ENCODE measurements at regions not wholly inside any gene's neighbourhood (a gene's known extent, or its start where the extent isn't known, plus 50 kb on each side); places are given as distances from the start of the nearest gene placed in this dataset.

DNA sequence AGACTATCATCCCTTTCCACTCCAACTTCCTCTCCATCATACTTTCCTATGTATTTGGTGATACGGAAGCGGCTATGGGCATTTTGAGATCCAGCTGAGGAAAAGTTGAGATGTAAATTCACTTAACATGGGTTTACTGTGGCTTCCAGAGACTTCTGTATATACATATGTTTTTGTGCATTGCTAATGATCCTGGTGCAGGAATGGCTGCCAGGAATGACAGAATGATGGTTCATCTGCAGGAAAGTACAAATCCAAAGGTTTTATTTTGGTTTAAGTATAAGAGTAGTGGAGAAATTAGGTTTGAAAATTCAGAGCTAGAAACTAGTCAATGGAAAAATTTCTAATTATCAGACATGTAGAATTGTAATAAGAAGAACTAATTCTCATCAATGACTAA is 95.0 kb upstream of the PAM start:
- Histone ChIP-seq H3F3A (ENCODE audit: insufficient read depth, low read length, poor library complexity, severe bottlenecking) (peaks cover 2% of the 10 kb centered on the region), H2AFZ (ENCODE audit: low read depth, low read length) (no peak overlapping the region), H3K27me3 (ENCODE audit: insufficient read depth, low read depth, low read length) (no peaks in the 10 kb centered on the region), H3K9me3 (ENCODE audit: low read length) (no peaks in the 10 kb centered on the region), H3K4me2 (ENCODE audit: low read length) (no peak overlapping the region), H3K9me2 (ENCODE audit: insufficient read depth, low read length) (no peaks in the 10 kb centered on the region), H3K27ac (ENCODE audit: low read length) (no peak overlapping the region), H4K20me1 (ENCODE audit: insufficient read depth) (no peaks in the 10 kb centered on the region), H3K36me3 (ENCODE audit: insufficient read depth, low read length) (no peaks in the 10 kb centered on the region), H3K4me3 (ENCODE audit: low read length) (no peak overlapping the region), H3K79me2 (replicated peaks; ENCODE audit: insufficient read depth, low read length) (no peaks in the 10 kb centered on the region), H3K9ac (ENCODE audit: low read length) (no peak overlapping the region)
- TF ChIP-seq SMC3 (conservative IDR thresholded peaks at IDR 0.05; ENCODE audit: poor library complexity) (no peak), RAD21 (conservative IDR thresholded peaks at IDR 0.05) (no peak), EP300 (conservative IDR thresholded peaks at IDR 0.05; ENCODE audit: poor library complexity, severe bottlenecking) (no peak), TAF1 (IDR thresholded peaks at IDR 0.05; ENCODE audit: low read depth) (no peak), POLR2AphosphoS5 (IDR thresholded peaks at IDR 0.05) (no peak)
- TF ChIP-seq, protein P1, sequence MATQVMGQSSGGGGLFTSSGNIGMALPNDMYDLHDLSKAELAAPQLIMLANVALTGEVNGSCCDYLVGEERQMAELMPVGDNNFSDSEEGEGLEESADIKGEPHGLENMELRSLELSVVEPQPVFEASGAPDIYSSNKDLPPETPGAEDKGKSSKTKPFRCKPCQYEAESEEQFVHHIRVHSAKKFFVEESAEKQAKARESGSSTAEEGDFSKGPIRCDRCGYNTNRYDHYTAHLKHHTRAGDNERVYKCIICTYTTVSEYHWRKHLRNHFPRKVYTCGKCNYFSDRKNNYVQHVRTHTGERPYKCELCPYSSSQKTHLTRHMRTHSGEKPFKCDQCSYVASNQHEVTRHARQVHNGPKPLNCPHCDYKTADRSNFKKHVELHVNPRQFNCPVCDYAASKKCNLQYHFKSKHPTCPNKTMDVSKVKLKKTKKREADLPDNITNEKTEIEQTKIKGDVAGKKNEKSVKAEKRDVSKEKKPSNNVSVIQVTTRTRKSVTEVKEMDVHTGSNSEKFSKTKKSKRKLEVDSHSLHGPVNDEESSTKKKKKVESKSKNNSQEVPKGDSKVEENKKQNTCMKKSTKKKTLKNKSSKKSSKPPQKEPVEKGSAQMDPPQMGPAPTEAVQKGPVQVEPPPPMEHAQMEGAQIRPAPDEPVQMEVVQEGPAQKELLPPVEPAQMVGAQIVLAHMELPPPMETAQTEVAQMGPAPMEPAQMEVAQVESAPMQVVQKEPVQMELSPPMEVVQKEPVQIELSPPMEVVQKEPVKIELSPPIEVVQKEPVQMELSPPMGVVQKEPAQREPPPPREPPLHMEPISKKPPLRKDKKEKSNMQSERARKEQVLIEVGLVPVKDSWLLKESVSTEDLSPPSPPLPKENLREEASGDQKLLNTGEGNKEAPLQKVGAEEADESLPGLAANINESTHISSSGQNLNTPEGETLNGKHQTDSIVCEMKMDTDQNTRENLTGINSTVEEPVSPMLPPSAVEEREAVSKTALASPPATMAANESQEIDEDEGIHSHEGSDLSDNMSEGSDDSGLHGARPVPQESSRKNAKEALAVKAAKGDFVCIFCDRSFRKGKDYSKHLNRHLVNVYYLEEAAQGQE (IDR thresholded peaks at IDR 0.05; ENCODE audit: borderline replicate concordance): no peak
- TF ChIP-seq, protein P2, sequence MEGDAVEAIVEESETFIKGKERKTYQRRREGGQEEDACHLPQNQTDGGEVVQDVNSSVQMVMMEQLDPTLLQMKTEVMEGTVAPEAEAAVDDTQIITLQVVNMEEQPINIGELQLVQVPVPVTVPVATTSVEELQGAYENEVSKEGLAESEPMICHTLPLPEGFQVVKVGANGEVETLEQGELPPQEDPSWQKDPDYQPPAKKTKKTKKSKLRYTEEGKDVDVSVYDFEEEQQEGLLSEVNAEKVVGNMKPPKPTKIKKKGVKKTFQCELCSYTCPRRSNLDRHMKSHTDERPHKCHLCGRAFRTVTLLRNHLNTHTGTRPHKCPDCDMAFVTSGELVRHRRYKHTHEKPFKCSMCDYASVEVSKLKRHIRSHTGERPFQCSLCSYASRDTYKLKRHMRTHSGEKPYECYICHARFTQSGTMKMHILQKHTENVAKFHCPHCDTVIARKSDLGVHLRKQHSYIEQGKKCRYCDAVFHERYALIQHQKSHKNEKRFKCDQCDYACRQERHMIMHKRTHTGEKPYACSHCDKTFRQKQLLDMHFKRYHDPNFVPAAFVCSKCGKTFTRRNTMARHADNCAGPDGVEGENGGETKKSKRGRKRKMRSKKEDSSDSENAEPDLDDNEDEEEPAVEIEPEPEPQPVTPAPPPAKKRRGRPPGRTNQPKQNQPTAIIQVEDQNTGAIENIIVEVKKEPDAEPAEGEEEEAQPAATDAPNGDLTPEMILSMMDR (IDR thresholded peaks at IDR 0.05; ENCODE audit: poor library complexity, severe bottlenecking): no peak

DNA sequence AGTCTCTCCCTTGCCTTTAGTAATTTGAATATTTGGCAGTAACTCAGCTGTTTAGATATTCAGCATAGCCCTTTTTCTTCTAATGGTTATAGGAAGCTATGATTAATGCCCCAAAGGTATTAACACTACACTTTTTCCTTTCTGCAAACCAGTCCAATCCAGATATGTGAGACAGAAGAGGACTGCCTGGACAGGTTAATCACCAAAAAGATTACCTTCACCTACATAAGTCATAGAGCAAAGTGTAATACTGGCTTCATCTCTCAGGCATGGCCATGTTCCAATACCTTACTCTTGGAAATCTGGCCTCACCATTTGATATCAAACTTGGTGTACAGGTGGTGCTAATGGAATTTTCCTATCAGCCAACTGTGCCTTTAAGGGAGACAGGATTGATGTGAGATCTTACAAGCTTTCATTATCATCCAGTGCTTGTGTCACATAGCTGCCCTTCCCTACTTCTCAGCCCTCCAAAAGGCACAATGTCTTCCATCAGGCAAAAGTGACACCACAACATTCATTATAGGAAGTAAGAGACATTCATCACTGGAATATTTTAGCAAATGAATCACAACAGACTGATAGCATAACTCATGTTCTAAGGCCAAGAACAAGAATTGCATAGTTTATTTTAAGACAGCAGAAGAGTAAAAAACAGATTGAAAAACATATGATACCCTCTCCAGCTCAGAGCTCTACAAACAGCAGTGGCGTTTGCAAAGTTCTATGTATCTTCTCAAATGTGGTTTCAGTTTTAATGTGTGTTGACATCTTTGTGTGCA is 91.2 kb upstream of the PAM start:
- no peak overlapping the region for H2AFZ ChIP-seq (ENCODE audit: low read depth, low read length)
- no peak overlapping the region for H3K4me2 ChIP-seq (ENCODE audit: low read length)

More for the DNA sequence above, 91.2 kb upstream of the PAM start:
- no peak overlapping the region for H3K9ac ChIP-seq (ENCODE audit: low read length)
- H3K79me2 ChIP-seq (replicated peaks; ENCODE audit: insufficient read depth, low read length): no peaks in the 10 kb centered on the region
- no peaks in the 10 kb centered on the region for H4K20me1 ChIP-seq (ENCODE audit: insufficient read depth)
- H3K9me3 ChIP-seq (ENCODE audit: low read length): no peaks in the 10 kb centered on the region
- H3K4me3 ChIP-seq (ENCODE audit: low read length): no peak overlapping the region
- no peaks in the 10 kb centered on the region for H3K9me2 ChIP-seq (ENCODE audit: insufficient read depth, low read length)
- no peaks in the 10 kb centered on the region for H3K27me3 ChIP-seq (ENCODE audit: insufficient read depth, low read depth, low read length)
- no peaks in the 10 kb centered on the region for H3K36me3 ChIP-seq (ENCODE audit: insufficient read depth, low read length)
- TF ChIP-seq RAD21 (conservative IDR thresholded peaks at IDR 0.05): no peak
- no peak for TF ChIP-seq TAF1 (IDR thresholded peaks at IDR 0.05; ENCODE audit: low read depth)
- TF ChIP-seq MXI1 (conservative IDR thresholded peaks at IDR 0.05; ENCODE audit: poor library complexity, severe bottlenecking): no peak
- no peak for TF ChIP-seq SMC3 (conservative IDR thresholded peaks at IDR 0.05; ENCODE audit: poor library complexity)
- TF ChIP-seq, protein P1 (IDR thresholded peaks at IDR 0.05; ENCODE audit: borderline replicate concordance): no peak
- no peak for TF ChIP-seq POLR2AphosphoS5 (IDR thresholded peaks at IDR 0.05)
- no peak for TF ChIP-seq EZH2 (IDR thresholded peaks at IDR 0.05; ENCODE audit: borderline replicate concordance, insufficient read depth, low read length, poor library complexity, severe bottlenecking)
- no peak for TF ChIP-seq EP300 (conservative IDR thresholded peaks at IDR 0.05; ENCODE audit: poor library complexity, severe bottlenecking)
- TF ChIP-seq, protein P2 (IDR thresholded peaks at IDR 0.05; ENCODE audit: poor library complexity, severe bottlenecking): no peak
- H3F3A ChIP-seq (ENCODE audit: insufficient read depth, low read length, poor library complexity, severe bottlenecking): no peaks in the 10 kb centered on the region
- H3K27ac ChIP-seq (ENCODE audit: low read length): no peak overlapping the region
